ENCODE measurements at regions not wholly inside any gene's neighbourhood (a gene's known extent, or its start where the extent isn't known, plus 50 kb on each side); places are given as distances from the start of the nearest gene placed in this dataset.

DNA sequence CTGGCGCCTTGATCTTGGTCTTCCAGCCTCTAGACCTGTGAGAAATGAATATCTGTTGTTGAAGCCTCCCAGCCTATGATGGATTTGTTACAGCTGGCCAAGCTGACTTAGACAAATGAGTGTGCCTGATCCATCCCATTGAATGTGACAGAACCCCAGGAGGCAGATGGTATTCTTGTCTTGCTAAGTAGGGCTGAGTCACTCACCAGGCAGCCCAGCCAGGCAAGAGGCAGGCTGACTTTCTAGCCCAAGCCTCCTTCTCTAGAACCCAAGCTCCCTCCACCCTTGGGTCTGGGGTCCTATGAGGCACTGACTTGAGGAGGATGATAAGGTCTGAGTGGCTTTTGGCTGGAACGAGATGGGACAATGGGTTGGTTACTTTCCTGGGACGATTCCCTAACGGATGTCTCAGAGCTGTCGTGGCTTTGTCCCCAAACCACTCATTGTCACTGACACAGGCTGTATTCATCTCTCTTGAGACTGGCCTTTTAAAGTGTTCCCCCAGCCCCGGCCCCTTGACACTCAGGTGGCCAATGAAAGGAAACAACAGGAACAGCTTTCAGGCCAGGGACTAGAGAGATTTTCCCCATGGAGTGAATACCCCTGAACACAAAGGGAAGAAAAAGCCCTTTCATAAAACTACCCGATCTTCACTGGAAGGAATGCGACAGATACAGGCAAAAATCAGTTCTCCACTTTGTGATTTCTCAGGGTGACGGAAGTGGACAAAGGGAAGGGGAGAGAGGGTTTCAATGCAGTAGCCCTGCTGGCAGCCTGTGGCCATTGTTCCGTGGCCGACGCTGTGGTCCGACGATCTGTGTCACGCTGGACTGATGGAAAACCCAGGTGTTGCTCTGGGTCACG lies 264.2 kb downstream of the AACS start:
- no peak overlapping the region for H4K91ac ChIP-seq (ENCODE audit: insufficient read length, low read depth, low read length)
- no peak overlapping the region for H2BK15ac ChIP-seq (ENCODE audit: low read depth, low read length)
- H2AK5ac ChIP-seq (ENCODE audit: insufficient read length, low read length) = no peak overlapping the region
- peaks cover 7% of the 10 kb centered on the region; the same call in 1 of the 2 replicates for H3K4me1 ChIP-seq (ENCODE audit: insufficient read depth, low read length)
- H3K4me2 ChIP-seq (ENCODE audit: insufficient read depth, insufficient read length, low read length) = peak overlapping the region; percentile 38
- peaks cover 5% of the 10 kb centered on the region for H3K23me2 ChIP-seq (ENCODE audit: insufficient read length, low read depth, low read length, poor library complexity, severe bottlenecking)
- H2AFZ ChIP-seq (ENCODE audit: low read length) = no peak overlapping the region
- H3K56ac ChIP-seq (ENCODE audit: insufficient read length, low read depth, low read length) = no peak overlapping the region
- Mint-ChIP-seq H3K27me3 (ENCODE audit: low read depth) (peaks cover 17% of the 10 kb centered on the region), H3K9me3 (peaks cover 10 to 18% of the 10 kb centered on the region in 2 experiments), H3K4me3 (peak overlapping the region; percentile 19 to 45), H3K27ac (peak overlapping the region; percentile 70 to 83 (median 81)), H3K36me3 (ENCODE audit: insufficient read depth in 1 of 3, low read depth in 3 of 3) (peaks cover 13 to 34% (median 22%) of the 10 kb centered on the region in 3 experiments), H3K4me1 (peaks cover 40 to 47% of the 10 kb centered on the region in 2 experiments)
- H3K9me3 ChIP-seq (ENCODE audit: control insufficient read depth, low read depth, low read length) = peaks cover 6% of the 10 kb centered on the region
- no peak overlapping the region for H2BK12ac ChIP-seq (ENCODE audit: insufficient read length, low read depth, low read length)
- no peak overlapping the region for H4K5ac ChIP-seq (ENCODE audit: insufficient read length, low read depth, low read length)
- H3K23ac ChIP-seq (ENCODE audit: insufficient read length, low read depth, low read length) = no peak overlapping the region
- H3T11ph ChIP-seq (ENCODE audit: low read length) = no peak overlapping the region
- no CpG with 5 or more reads among the region's 16 CpGs for WGBS (ENCODE audit: extremely low coverage, insufficient read length, low lambda C conversion rate)
- no peaks in the 10 kb centered on the region for H4K20me1 ChIP-seq (ENCODE audit: control insufficient read depth, insufficient read depth, insufficient read length)
- peak overlapping the region; percentile 14 for H3K27ac ChIP-seq (ENCODE audit: insufficient read length, low read depth, low read length)
- H2BK5ac ChIP-seq (ENCODE audit: insufficient read length, low read length) = no peak overlapping the region
- H3K27me3 ChIP-seq (ENCODE audit: insufficient read depth, low read length) = no peaks in the 10 kb centered on the region
- no peak overlapping the region for H2BK20ac ChIP-seq (ENCODE audit: low read depth, low read length, poor library complexity, severe bottlenecking)
- H2BK120ac ChIP-seq (ENCODE audit: low read depth, low read length, poor library complexity, severe bottlenecking) = no peak overlapping the region
- H3K14ac ChIP-seq (ENCODE audit: insufficient read depth, low read length) = no peak overlapping the region
- peak overlapping the region; percentile 6 for H3K18ac ChIP-seq (ENCODE audit: insufficient read length, low read depth, low read length)
- no peaks in the 10 kb centered on the region for H3K79me1 ChIP-seq (ENCODE audit: insufficient read depth, low read depth, low read length, poor library complexity, severe bottlenecking)
- H4K8ac ChIP-seq (replicated peaks; ENCODE audit: insufficient read length, low read depth, low read length) = no peak overlapping the region
- H3K4ac ChIP-seq (ENCODE audit: low read depth, low read length) = no peak overlapping the region
- peak; percentile 87 for DNase-seq
- TF ChIP-seq, protein P1, sequence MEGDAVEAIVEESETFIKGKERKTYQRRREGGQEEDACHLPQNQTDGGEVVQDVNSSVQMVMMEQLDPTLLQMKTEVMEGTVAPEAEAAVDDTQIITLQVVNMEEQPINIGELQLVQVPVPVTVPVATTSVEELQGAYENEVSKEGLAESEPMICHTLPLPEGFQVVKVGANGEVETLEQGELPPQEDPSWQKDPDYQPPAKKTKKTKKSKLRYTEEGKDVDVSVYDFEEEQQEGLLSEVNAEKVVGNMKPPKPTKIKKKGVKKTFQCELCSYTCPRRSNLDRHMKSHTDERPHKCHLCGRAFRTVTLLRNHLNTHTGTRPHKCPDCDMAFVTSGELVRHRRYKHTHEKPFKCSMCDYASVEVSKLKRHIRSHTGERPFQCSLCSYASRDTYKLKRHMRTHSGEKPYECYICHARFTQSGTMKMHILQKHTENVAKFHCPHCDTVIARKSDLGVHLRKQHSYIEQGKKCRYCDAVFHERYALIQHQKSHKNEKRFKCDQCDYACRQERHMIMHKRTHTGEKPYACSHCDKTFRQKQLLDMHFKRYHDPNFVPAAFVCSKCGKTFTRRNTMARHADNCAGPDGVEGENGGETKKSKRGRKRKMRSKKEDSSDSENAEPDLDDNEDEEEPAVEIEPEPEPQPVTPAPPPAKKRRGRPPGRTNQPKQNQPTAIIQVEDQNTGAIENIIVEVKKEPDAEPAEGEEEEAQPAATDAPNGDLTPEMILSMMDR (conservative IDR thresholded peaks at IDR 0.05) = no peak
- H3K9ac ChIP-seq (ENCODE audit: extremely low read depth, insufficient read length, low read length) = no peak overlapping the region
- H3K79me2 ChIP-seq (ENCODE audit: insufficient read depth, low read length) = no peaks in the 10 kb centered on the region

Measured in H9 (cell line).